NCI-H2107 (cell line): ENCODE measurements at regions not wholly inside any gene's neighbourhood (a gene's known extent, or its start where the extent isn't known, plus 50 kb on each side); places are given as distances from the start of the nearest gene placed in this dataset.

Source experiments
- DNase-seq: peaks from one replicate; lab custom pipeline; 2025; lab: John Stamatoyannopoulos, UW

DNA sequence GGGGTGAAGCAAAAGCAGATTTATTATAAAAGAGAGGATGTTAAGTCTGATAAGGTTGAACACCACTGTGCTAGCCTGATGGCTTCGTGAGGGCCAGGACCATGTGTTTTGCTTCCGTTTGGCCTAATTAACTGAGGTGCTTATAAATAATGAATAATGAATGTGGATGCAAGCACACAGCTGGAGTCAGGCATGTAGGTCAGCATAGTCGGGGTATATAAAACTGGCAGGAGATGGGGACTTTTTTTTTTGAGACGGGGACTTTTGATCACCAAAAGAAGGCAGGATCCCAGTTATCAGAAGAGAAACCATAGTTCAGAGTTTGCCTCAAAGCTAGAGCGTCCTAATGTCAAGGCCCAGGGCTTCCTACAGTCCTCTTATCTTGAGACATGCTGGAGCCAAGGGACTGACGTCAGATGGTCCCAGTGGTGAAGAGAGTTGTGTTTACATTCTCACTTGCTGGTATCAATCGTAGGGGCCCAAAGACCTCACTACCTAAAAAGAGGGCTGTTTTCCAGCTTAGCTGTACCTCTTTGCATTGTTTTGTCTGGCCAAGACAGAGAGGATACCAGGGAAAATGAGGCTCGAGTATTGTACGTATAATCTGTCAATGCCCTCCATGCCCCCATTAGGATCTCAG is 50.4 kb downstream of the RTL9 start:
- DNase-seq, result no peak

DNA sequence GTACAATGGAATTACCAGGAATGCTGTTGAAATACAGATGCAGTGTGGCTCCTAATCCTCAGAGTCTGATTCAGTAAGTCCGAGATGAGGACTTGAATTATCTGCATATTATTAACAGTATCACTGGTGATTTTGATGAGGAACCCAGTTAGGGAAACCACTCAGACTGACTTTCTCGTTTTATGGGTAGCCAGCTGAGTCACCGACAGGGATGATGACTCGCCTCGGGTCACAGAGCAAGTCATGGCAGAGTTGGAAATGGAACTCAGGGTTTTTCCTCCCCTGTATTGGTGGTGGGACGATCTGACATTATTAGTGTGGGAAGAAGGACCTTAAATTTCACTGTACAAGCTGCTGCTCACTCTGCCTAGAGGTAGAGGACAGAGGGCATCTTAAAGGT is 51.3 kb downstream of the RTL9 start:
- no peak for DNase-seq

DNA sequence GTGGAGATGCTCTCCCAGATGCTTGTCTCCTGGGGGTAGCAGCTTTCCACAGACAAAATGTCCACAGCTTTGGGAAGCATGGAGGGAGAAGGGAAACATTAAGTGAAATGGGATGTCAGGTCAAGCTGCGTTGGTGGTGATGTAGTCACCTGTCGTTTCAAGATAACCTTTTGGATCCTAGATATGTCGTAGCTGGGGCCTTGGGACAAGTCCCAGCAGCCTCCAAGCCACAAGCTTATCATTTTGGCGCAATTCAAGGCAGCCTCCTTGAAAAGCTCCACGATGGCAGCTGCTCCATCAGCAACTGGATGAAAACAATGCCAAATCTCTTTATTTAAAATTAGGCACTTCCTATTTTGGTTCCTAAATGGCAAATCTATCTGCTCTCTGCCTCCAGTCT is 52.0 kb downstream of the RTL9 start:
- no peak for DNase-seq

DNA sequence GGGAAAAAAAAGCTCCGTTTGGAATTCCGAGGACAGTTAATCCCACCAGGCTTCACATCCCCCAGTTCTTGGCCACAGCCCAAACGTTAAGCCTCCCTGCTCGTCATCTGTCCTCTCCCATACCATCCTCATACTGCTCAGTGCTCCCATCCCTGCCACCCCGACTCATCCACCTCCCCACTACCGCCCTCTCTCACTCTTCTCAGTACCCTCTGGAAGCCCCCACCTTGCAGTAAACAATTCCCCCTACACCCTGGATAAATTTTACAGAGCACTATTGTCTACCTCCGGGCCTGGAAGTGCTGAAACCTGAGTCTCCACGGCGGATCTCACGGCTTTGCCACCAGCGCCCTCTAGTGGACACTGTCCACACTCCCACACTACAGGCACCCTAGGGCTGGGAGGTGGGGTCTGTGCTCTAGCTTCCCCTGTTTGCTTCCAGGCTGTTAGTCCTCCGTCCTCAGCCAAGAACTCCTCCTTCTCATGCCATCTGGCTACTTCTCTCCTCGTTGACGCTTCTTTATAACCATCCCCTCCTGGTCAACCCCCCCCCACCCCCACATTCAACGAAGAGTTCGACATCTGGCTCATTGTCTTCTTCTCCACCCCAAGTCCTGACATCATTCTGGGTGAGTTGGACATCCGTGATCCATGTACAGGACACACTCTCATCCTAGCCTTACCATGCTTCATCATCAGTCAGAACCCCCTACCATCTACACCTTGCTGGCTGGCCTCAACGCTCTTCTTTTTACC is 54.5 kb downstream of the RTL9 start:
- peak; percentile 27 for DNase-seq

DNA sequence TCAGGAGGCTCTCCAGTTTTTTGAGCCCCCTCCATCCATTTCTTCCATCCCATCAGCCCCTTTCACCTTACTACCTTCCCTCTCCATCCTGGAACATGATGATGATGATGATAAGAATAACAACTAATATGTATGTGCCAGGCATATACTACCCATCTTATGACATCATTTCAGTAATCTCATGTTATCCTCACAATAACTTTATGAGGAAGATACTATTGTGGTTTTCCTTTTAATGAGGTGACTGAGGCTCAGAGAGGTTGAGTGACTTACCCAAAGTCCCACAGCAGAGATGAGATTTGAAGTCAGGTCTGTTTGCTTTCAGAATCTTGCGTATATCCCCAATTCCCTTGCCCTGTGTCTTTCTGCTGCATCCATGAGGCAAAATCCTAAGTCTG is 55.1 kb downstream of the RTL9 start:
- no peak for DNase-seq

DNA sequence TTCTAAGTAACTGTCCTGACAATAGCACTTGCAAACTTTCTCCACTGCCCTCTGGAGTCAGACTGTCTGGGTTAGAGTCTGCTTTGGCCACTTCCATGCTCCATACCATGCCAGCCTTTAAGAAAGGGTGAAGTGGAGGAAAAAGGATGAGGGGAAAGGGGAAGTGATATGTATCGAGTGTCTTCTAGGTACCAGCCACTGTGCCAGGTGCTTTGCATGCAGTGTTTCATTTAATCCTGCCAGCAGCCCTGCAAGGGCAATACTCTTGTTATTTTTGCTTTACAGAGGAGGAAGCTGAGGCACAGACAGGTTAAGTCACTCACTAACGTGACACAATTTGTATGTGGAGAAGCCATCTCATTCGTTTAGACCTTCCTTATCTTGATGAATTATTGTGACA is 55.6 kb downstream of the RTL9 start:
- no peak for DNase-seq

DNA sequence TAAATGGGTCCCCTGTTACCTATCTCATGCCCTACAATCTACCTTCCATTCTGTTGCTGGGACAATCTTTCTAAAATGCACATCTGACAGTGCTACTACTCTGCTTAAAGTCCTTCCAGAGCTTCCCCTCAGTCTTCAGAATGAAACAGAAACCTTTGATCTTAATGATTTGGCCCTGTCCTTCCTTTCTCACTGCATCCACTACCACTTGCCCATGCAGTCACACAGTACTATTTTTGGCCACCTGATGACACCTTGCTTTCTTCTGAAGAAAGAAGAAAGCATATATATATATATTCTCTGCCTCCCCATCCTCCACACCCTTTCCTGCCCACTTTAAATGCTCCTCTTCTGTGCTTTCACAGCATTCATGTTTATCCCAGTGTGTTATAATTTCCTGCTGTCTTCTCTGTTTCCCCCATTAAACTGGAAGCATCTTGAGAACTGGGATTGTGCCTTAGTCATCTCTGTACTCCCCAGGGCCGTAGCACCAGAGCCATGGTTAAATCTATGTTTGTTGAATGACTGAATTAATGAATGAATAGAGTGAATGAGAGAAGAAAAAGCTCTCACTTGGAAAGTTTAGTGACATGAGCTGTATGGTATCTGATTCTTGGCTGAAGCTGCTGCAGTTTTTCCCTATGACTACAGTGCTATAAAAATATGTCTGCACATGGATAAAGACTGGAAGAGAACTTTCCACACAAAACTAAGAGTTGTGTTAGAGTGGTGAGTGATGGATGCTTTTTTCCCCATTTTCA is 56.2 kb downstream of the RTL9 start:
- DNase-seq, result no peak

DNA sequence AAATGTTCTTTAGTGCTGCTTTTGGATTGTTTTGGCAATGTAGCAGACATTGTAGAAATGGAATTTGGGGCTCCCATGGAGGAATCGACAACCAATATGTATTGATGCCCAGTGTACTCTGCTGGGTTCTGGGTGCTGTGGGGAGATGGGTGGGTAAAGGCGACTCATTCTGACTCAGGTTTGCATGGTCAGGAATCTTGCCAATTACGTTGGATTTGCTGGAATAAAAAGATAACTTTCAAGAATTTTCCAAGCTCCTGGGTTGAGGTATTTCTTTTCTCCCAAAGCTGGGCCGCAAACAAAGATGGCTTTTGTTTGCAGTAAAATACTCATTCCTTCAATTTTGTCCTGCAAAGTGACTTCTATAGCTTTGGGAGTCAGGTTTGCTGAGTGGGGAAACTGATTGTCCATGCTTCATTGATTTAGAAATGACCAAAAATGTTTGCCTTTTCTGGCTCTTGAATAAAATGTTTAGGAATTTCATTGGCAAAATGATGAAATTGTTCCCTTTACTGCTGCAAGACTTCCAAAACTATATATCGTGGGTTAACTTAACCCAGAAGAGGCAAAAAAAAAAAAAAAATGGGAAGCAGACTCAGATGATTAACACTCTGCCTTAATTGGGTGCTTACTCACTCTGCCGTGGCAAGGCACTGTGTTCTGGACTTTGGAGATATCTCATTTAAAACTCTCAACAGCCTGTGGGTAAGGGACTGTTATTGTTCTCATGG is 57.0 kb downstream of the RTL9 start:
- no peak for DNase-seq

DNA sequence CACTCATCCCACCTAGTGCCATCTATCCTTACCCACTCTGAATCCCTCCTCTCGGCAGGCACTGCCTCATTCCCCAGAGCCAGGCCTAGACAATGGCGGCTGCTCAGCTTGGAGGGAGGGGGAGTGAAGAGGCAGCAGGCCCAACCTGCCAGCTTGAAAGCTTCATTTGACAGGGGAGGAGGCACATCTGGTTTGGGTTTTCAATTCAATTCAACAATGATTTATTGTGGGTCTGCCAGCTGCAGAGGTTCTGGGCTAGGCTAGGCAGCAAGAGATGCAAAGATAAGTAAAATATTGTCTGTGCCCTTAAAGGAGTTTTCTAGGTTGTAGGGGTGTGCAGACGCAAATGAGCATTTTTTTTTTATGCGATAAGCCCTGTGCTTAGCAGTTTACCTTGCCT is 58.5 kb downstream of the RTL9 start:
- no peak for DNase-seq

DNA sequence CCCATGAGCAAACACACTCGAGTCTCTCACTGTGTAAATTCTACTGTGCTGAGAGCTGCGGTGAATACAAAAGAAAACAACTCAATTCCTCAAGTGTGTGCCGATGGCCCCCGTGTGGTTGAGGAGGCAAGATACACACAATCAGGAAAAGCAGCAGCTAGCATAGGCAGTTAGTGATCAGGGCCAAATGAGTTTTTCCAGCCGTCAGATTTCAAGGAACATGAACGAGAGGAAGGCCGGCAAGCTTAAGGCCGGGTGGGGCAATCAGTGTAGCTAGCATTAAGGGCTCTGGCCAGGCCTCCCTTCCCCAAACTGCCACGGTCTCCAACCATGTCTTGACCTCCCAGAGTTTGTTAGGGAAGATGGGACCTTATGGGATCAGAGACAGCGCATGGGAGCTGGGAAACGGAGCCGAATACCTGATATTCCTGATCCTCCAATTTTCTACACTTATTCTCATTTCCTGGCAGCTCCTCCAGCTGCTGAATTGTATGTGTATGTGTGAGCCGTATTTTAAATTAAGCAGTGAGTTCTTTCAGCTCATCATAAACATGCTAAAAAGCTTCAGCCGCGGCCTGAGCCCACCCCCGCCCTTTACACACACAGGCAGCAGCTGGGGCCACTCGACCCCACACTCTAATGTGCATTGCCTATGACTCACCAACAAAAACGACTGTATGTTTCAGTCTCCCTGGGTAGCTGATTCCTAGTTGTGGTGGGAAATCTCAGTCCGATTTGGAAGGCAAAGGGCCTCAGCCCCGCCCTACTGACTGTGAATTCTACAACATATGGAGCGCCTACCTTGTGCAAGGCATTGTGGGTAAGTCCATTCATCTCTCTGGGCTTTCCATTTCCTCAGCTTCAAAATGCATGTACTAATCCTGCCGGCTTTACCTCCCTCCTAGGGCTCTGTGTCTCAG is 59.9 kb downstream of the RTL9 start:
- peak; percentile 45 for DNase-seq

DNA sequence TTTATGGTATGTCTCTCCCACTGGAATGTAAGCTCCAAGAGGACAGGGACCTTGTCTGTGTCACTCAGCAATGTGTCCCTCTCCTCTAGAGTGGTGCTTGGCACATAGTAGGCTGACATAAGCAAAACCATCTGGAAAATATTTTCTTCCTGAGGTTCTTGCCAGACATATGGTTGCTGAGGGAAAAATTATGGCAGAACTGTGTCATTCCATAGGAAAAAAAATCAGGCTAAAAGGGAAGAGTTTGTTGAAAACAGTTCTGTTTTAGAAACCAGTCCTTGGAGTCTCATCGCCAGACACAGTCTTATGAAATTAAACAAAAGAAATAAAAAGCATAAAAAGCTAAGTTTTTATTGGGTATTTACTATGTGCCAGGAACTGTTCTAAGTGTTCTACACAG is 60.9 kb downstream of the RTL9 start:
- no peak for DNase-seq

DNA sequence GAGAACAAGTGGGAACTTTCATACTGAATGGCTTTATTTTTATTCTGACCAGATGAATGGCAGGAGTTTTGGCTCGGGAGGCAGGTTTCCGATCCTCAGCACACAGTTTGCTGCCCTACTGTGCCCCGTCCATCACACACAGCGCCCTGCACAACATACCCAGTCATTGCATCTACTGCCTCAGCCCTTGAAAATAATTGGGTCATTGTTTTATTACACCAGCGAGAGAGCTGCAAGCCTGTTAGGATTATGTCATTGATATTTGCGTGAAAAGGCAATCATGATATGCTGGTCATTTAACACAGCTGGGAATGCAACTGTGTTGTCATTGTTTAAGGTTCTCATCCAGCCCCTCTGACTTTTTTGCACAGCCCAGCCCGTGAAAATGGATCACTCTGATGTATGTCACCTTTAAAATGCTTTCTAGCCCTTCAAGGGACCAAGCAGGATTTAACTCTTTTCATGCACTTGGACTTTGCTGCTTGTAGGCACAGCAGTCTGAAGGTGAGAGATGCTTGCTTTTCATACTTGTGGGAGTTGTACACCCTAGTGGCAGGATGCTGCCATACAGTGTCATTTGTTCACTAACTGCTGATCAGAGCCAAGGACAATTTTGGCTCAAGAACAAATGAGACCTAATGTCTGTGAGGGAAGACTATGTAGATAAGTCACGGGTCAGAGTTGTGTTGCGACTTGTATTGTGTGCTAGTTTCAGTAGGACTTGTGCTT is 62.3 kb downstream of the RTL9 start:
- no peak for DNase-seq

DNA sequence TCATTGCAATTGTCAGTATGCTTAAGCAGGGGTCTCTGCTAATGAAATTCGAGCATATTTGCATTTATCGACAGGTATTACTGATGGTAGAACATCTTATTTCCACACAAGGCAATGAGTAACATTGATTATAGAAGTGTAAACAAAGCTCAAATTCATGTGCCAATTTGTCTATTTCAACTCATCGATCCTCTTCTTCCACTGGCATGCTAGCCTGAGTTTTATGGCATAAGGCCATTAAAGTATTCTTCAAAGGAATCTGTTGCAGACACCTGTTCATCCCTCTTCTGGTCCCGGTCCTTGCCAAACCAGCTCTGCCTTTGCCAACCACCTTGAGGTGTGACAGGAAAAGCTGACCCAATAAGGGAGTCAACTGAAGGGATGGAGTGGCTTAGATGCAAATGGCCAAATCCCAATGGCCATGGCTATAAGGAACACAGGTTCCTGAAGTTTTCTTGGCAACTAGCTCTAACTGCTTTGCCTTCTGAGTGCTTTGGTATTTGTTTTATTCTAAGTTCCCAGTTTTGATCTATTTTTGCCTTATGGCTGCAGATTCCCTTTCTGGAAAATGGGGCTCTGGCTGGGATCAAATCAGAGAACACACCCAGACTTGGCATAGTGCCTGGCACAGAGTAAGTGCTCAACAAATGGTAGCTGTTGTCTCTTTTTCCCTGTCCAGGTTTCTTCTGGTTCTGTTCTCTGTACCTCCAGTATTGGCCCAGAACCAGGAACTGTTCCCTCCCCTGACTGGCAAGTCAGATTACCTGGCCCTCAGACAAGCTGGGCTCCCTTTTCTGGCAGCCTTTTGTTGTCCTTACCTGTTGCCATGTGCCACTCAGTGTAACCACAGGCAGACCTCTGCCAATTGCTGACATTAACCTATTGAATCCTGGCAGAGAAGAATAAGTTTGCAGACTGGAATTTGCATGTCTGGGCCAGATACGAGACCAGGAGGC is 63.1 kb downstream of the RTL9 start:
- no peak for DNase-seq

DNA sequence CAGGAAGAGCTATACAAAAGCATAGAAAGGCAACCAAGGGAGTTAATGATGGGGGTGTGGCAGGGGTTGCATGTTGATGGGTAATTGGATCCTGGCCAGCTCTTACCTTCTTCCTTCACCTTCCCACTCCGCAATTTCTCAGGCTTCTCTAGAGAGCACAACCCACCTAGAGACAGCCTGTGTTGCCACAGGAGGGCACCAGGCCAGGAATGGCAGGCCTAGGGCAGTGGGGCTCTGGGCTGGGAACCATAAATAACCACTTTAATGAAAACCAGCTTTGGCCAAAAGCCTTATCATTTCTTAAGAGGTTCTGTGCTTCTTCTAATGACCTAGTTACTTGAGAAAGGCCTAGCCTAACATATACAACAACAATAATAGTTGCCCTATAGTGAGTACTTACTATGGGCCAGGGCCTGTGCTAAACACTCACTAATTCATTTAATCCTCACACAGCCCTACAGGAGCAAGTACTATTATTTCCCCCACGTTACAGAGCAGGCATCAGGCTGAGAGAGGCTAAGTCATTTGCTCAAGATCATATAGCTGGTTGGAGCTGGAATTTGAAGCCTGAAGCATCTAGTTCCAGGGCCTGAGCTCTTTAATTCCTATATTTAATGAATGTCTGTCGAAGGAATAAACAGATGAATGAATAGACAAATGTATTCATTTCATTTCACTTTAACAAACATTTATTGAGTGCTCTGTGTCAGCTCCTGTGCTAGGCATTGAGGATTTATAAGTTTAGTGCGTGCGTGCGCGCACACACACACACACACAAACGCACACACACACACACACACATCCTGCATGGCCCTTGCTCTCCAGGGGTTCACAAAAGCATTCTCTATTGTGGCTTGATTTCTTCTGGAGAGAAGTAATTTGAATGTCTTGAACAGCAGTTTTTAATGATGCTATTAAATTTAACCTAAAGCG is 66.8 kb downstream of the RTL9 start:
- DNase-seq, result no peak

DNA sequence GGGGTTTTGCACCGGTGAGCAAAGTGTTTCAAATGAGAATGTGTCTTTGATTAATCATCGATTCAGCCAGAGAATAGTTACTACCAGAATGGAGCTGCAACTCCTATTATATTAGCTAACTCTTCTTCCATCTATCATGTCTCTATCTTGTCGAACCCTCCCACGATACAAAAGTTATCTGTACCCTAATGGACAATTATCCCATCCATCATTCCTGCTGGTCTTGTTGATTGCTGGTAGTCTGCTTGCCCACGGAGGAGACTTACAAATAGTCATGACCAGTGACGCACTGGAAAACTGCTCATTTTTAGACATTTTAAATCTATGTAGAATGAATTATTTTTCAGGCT is 67.5 kb downstream of the RTL9 start:
- no peak for DNase-seq

DNA sequence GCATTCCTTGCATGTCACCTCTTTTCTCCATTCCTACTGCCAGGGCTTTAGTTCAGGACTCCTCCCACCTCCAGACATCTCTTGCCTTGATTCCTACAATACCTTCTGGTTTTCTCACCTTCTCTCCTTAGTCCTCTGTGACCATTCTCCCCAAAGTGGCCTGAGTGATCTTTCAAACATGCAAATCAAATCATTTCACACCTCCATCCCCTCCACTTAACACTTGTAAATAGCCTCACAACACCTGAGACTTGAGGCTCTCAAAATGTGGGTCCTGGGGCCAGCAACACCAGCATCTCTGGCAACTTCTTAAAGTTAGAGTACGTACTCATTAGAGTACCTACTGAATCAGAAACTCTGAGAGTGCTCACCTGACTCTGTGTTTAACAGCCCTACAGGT is 68.4 kb downstream of the RTL9 start:
- DNase-seq, result no peak

DNA sequence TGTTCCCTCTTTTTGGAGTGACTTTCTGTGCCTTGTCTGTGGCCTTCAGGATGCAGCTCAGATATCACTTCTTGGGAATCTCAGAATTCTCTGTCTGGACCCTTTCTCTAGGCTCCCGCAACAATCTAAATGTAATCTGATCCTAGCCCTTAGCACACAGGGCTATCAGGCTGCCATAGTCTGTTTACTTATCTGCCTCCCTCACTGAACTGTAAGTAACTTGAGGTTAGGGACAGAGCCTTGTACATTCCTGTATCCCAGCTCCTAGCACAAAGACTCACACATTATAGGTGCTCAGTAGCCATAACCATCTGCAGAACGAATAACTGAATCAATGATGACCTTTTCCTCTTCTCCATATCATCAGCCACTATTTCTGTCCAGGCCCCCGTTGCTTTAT is 69.5 kb downstream of the RTL9 start:
- no peak for DNase-seq

DNA sequence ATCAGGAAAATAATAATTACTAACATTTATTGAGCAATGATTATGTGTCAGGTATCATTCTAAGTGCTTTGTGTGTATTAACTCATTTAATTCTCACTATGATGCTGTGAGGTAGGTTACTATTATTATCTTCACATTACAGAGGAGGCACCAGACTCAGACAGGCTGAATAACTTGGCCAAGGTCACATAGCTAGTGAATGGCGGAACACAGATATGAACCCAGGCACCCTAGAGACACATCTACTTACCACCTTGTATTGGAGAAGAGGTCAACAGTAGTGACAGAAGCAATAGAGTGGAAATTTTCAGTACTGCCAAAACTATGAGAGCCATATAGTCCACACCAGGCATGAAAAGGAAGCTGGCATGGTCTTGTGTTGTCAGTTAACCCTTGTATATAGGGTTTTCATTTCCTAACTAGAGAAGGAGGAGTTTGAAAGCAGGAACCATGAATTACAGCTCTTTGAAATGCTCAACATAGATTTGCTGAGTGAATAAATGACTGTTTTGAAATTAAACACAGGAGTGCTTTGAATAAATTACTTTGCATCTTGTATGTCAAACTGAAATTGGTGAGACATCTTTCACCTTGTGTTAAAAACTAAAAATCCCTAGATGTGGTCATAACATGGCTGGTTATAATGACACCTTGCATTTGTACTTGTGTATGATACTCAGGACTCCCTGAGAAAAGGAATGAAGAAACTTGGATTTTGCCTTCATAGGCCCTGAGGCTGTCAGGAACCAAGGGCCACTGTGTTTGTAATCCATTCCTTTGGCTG is 71.8 kb downstream of the RTL9 start:
- DNase-seq, result no peak
